HEK293 (cell line): ENCODE measurements at regions not wholly inside any gene's neighbourhood (a gene's known extent, or its start where the extent isn't known, plus 50 kb on each side); places are given as distances from the start of the nearest gene placed in this dataset.

Experiments used
- CTCF ChIA-PET: fragments of 350-600 bp; formaldehyde crosslinking; extraction: SDS; loops from one replicate; lab custom pipeline; 2021; ENCODE audit warnings: antibody characterized with exemption; lab: Yijun Ruan, JAX
- POLR2A ChIA-PET: fragments of 300-600 bp; formaldehyde crosslinking; extraction: SDS; loops from one replicate; lab custom pipeline; 2020; ENCODE audit warnings: antibody characterized with exemption, inconsistent platforms; lab: Yijun Ruan, JAX
- H3K27ac ChIP-seq: fragments of 200-500 bp; sonication (Bioruptor generic); 2 replicates; pipeline ENCODE4 v1.5.1; 2014; ENCODE audit warnings: low read depth, low read length, control low read depth, inconsistent platforms; ENCODE audit errors: extremely low read depth
- H3K36me3 ChIP-seq, 2 experiments: fragments of 200-500 bp in 1 of 2; sonication (Bioruptor generic) in 1 of 2; 1 replicate in 1 of 2; 2 replicates in 1 of 2; pipeline ENCODE4 v1.5.1; 2014 to 2017; ENCODE audit warnings: inconsistent platforms in 2 of 2, low read length in 2 of 2; ENCODE audit not compliant: control insufficient read depth in 2 of 2, insufficient read depth in 1 of 2
- H3K4me1 ChIP-seq: fragments of 200-500 bp; sonication (Bioruptor generic); 2 replicates; pipeline ENCODE4 v1.5.1; 2014; ENCODE audit warnings: mild to moderate bottlenecking, low read length, inconsistent platforms; ENCODE audit not compliant: control insufficient read depth, insufficient read depth
- H3K4me3 ChIP-seq: 2 replicates; pipeline ENCODE4 v1.5.1; 2011; ENCODE audit warnings: low read depth, mild to moderate bottlenecking, control low read depth, low read length, moderate library complexity
- H3K9me3 ChIP-seq: fragments of 200-500 bp; sonication (Bioruptor generic); 2 replicates; pipeline ENCODE4 v1.5.1; 2014; ENCODE audit warnings: low read depth, low read length, inconsistent platforms; ENCODE audit not compliant: control insufficient read depth, insufficient read depth
- GLIS1 ChIP-seq: fragments of 450-650 bp; formaldehyde crosslinking; IDR thresholded peaks from 2 replicates; pipeline ENCODE4 v1.5.1; 2016; ENCODE audit warnings: missing biosample characterization, missing genetic modification characterization
- HIC1 ChIP-seq: fragments of 450-650 bp; formaldehyde crosslinking; IDR thresholded peaks from 2 replicates; pipeline ENCODE4 v1.5.1; 2016; ENCODE audit warnings: missing biosample characterization, missing genetic modification characterization
- KLF16 ChIP-seq: fragments of 450-650 bp; formaldehyde crosslinking; IDR thresholded peaks from 2 replicates; pipeline ENCODE4 v1.5.1; 2017; ENCODE audit warnings: missing biosample characterization, missing genetic modification characterization
- MYNN ChIP-seq: fragments of 450-650 bp; formaldehyde crosslinking; IDR thresholded peaks from 2 replicates; pipeline ENCODE4 v1.5.1; 2016; ENCODE audit warnings: missing biosample characterization, missing genetic modification characterization, borderline replicate concordance
- YY2 ChIP-seq: fragments of 450-650 bp; formaldehyde crosslinking; IDR thresholded peaks from 2 replicates; pipeline ENCODE4 v1.5.1; 2016; ENCODE audit warnings: missing biosample characterization, missing genetic modification characterization
- ZBTB44 ChIP-seq: fragments of 450-650 bp; IDR thresholded peaks from 2 replicates; pipeline ENCODE4 v1.5.1; 2018; ENCODE audit warnings: missing biosample characterization, mild to moderate bottlenecking, missing genetic modification characterization
- ZNF114 ChIP-seq: fragments of 450-650 bp; formaldehyde crosslinking; IDR thresholded peaks from 2 replicates; pipeline ENCODE4 v1.5.0; 2017; ENCODE audit warnings: missing biosample characterization, missing genetic modification characterization
- ZNF221 ChIP-seq: fragments of 450-650 bp; formaldehyde crosslinking; IDR thresholded peaks from 2 replicates; pipeline ENCODE4 v1.5.1; 2017; ENCODE audit warnings: missing biosample characterization, missing genetic modification characterization, borderline replicate concordance
- ZNF311 ChIP-seq: fragments of 450-650 bp; formaldehyde crosslinking; IDR thresholded peaks from 2 replicates; pipeline ENCODE4 v1.5.1; 2017; ENCODE audit warnings: missing biosample characterization, missing genetic modification characterization, borderline replicate concordance
- ZNF335 ChIP-seq: fragments of 450-650 bp; formaldehyde crosslinking; conservative IDR thresholded peaks from 2 replicates; pipeline ENCODE4 v1.5.1; 2016; ENCODE audit warnings: missing biosample characterization, missing genetic modification characterization
- ZNF366 ChIP-seq: fragments of 450-650 bp; formaldehyde crosslinking; conservative IDR thresholded peaks from 2 replicates; pipeline ENCODE4 v1.5.1; 2016; ENCODE audit warnings: missing biosample characterization, missing genetic modification characterization
- ZNF398 ChIP-seq: fragments of 450-650 bp; formaldehyde crosslinking; IDR thresholded peaks from 2 replicates; pipeline ENCODE4 v1.5.1; 2017; ENCODE audit warnings: missing biosample characterization, missing genetic modification characterization
- ZNF501 ChIP-seq: fragments of 450-650 bp; formaldehyde crosslinking; IDR thresholded peaks from 2 replicates; pipeline ENCODE4 v1.5.1; 2016; ENCODE audit warnings: missing biosample characterization, missing genetic modification characterization
- ZNF514 ChIP-seq: fragments of 450-650 bp; formaldehyde crosslinking; IDR thresholded peaks from 2 replicates; pipeline ENCODE4 v1.5.1; 2016; ENCODE audit warnings: missing biosample characterization, missing genetic modification characterization
- ZNF571 ChIP-seq: fragments of 450-650 bp; formaldehyde crosslinking; IDR thresholded peaks from 2 replicates; pipeline ENCODE4 v1.5.0; 2017; ENCODE audit warnings: missing biosample characterization, missing genetic modification characterization
- ZNF664 ChIP-seq: fragments of 450-650 bp; formaldehyde crosslinking; IDR thresholded peaks from 2 replicates; pipeline ENCODE4 v1.5.1; 2016; ENCODE audit warnings: missing biosample characterization, missing genetic modification characterization
- ZNF670 ChIP-seq: fragments of 450-650 bp; formaldehyde crosslinking; IDR thresholded peaks from 2 replicates; pipeline ENCODE4 v1.5.1; 2016; ENCODE audit warnings: missing biosample characterization, missing genetic modification characterization, low read depth
- ZNF692 ChIP-seq: fragments of 450-650 bp; formaldehyde crosslinking; IDR thresholded peaks from 2 replicates; pipeline ENCODE4 v1.5.1; 2016; ENCODE audit warnings: missing biosample characterization, missing genetic modification characterization
- ZNF777 ChIP-seq: fragments of 450-650 bp; formaldehyde crosslinking; IDR thresholded peaks from 2 replicates; pipeline ENCODE4 v1.5.1; 2017; ENCODE audit warnings: missing biosample characterization, missing genetic modification characterization, borderline replicate concordance
- ZNF792 ChIP-seq: fragments of 450-650 bp; formaldehyde crosslinking; IDR thresholded peaks from 2 replicates; pipeline ENCODE4 v1.5.1; 2016; ENCODE audit warnings: missing biosample characterization, missing genetic modification characterization
- ZSCAN18 ChIP-seq: fragments of 450-650 bp; formaldehyde crosslinking; IDR thresholded peaks from 2 replicates; pipeline ENCODE4 v1.5.1; 2016; ENCODE audit warnings: missing biosample characterization, missing genetic modification characterization
- TF ChIP-seq, protein P1 (sequence below): fragments of 450-650 bp; formaldehyde crosslinking; IDR thresholded peaks from 2 replicates; pipeline ENCODE4 v1.5.1; 2016; ENCODE audit warnings: missing biosample characterization, missing genetic modification characterization
- TF ChIP-seq, protein P2 (sequence below): fragments of 450-650 bp; formaldehyde crosslinking; IDR thresholded peaks from 2 replicates; pipeline ENCODE4 v1.5.1; 2017; ENCODE audit warnings: missing biosample characterization, missing genetic modification characterization

GRCh38 chr16:26840691-26841090 lies 226.0 kb upstream of the C16orf82 start:
- CTCF ChIA-PET, result interaction anchor here (0.6 kb wide), 1 partner anchor 520 kb away, joined by 3 read pairs; no protein-coding TSS in a partner anchor
- H3K4me1 ChIP-seq, result no peaks in the 10 kb centered on the region
- no peak overlapping the region for H3K27ac ChIP-seq
- no peaks in the 10 kb centered on the region for H3K36me3 ChIP-seq
- no peak for TF ChIP-seq ZNF664 (tag by site-specific recombination)
- TF ChIP-seq, protein P1, sequence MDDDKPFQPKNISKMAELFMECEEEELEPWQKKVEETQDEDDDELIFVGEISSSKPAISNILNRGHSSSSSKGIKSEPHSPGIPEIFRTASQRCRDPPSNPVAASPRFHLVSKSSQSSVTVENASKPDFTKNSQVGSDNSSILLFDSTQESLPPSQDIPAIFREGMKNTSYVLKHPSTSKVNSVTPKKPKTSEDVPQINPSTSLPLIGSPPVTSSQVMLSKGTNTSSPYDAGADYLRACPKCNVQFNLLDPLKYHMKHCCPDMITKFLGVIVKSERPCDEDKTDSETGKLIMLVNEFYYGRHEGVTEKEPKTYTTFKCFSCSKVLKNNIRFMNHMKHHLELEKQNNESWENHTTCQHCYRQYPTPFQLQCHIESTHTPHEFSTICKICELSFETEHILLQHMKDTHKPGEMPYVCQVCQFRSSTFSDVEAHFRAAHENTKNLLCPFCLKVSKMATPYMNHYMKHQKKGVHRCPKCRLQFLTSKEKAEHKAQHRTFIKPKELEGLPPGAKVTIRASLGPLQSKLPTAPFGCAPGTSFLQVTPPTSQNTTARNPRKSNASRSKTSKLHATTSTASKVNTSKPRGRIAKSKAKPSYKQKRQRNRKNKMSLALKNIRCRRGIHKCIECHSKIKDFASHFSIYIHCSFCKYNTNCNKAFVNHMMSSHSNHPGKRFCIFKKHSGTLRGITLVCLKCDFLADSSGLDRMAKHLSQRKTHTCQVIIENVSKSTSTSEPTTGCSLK, result no peak
- TF ChIP-seq, protein P2, sequence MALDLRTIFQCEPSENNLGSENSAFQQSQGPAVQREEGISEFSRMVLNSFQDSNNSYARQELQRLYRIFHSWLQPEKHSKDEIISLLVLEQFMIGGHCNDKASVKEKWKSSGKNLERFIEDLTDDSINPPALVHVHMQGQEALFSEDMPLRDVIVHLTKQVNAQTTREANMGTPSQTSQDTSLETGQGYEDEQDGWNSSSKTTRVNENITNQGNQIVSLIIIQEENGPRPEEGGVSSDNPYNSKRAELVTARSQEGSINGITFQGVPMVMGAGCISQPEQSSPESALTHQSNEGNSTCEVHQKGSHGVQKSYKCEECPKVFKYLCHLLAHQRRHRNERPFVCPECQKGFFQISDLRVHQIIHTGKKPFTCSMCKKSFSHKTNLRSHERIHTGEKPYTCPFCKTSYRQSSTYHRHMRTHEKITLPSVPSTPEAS (tag by site-specific recombination), result no peak
- no peak for TF ChIP-seq ZNF792 (tag by site-specific recombination)
- no peak for TF ChIP-seq HIC1 (tag by site-specific recombination)
- TF ChIP-seq ZBTB44, result no peak
- TF ChIP-seq ZNF514 (tag by site-specific recombination), result no peak
- no peak for TF ChIP-seq ZNF311 (tag by site-specific recombination)
- TF ChIP-seq KLF16 (tag by site-specific recombination), result no peak
- no peak for TF ChIP-seq MYNN
- no peak for TF ChIP-seq ZNF335 (tag by site-specific recombination)
- no peak overlapping the region for H3K4me3 ChIP-seq
- POLR2A ChIA-PET, result no interaction called here
- H3K9me3 ChIP-seq, result no peaks in the 10 kb centered on the region

DNA sequence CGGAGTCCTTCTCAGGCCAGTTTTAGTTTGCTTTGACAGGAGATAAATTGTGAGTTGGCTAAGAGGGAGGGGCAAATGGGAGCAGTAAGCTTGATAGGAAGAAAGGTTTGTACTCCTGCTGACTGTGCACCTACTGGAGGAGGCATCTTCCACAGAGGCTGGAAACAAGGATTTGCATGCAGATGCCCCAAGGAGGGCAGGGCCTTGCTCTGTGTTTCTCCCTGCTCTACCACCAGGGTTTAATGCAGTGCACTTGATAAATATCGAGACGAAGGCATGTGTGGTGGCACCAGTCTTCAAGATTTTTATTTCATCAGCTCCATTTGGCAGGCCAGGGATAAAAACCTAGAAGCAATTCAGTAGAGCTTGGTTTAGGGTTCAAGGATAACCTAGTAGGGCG lies 210.5 kb upstream of the C16orf82 start:
- CTCF ChIA-PET, result no interaction called here
- Histone ChIP-seq H3K4me1 (no peaks in the 10 kb centered on the region), H3K27ac (no peak overlapping the region), H3K4me3 (no peak overlapping the region), H3K36me3 (no peaks in the 10 kb centered on the region), H3K9me3 (no peaks in the 10 kb centered on the region)
- POLR2A ChIA-PET, result no interaction called here
- no peak for TF ChIP-seq ZNF398 (tag by site-specific recombination)
- no peak for TF ChIP-seq YY2 (tag by site-specific recombination)
- no peak for TF ChIP-seq ZNF692 (tag by site-specific recombination)
- TF ChIP-seq ZNF571 (tag by site-specific recombination), result no peak
- TF ChIP-seq ZNF366 (tag by site-specific recombination), result no peak
- no peak for TF ChIP-seq ZNF792 (tag by site-specific recombination)
- TF ChIP-seq GLIS1 (tag by site-specific recombination), result no peak
- TF ChIP-seq ZSCAN18 (tag by site-specific recombination), result no peak
- TF ChIP-seq ZNF777 (tag by site-specific recombination), result no peak
- TF ChIP-seq ZNF221, result no peak
- TF ChIP-seq ZNF670 (tag by site-specific recombination), result no peak
- no peak for TF ChIP-seq ZNF114
- no peak for TF ChIP-seq ZNF501 (tag by site-specific recombination)
